SK-N-SH (cell line): ENCODE measurements at regions not wholly inside any gene's neighbourhood (a gene's known extent, or its start where the extent isn't known, plus 50 kb on each side); places are given as distances from the start of the nearest gene placed in this dataset.

ENCODE experiments used
- CTCF ChIA-PET: fragments of 300-600, 350-600 bp; formaldehyde crosslinking; extraction: SDS; loops from one replicate; lab custom pipeline; 2021; lab: Yijun Ruan, JAX
- POLR2A ChIA-PET: fragments of 350-600 bp; sonication (Branson Sonifier 250); formaldehyde crosslinking; extraction: SDS; loops from one replicate; lab custom pipeline; 2020; ENCODE audit warnings: antibody characterized with exemption, inconsistent platforms; lab: Yijun Ruan, JAX
- DNase-seq: peaks from one replicate; pipeline ENCODE4 v3.0.0; 2012
- H2AFZ ChIP-seq: fragments of 200-600 bp; sonication (generic); 2 replicates; pipeline ENCODE4 v1.8.1; 2016; ENCODE audit warnings: antibody characterized with exemption, mild to moderate bottlenecking, low read depth
- H3F3A ChIP-seq: fragments of 200-600 bp; sonication (generic); replicated peaks from 2 replicates; pipeline ENCODE3; 2016; ENCODE audit warnings: antibody characterized with exemption, mild to moderate bottlenecking; ENCODE audit not compliant: insufficient read depth
- H3K27ac ChIP-seq, 2 experiments: fragments of 200-500 bp in 1 of 2; fragments of 200-600 bp in 1 of 2; sonication (Bioruptor generic) in 1 of 2; sonication (generic), shearing (Covaris generic) in 1 of 2; 2 replicates each; pipeline versions ENCODE4 v1.5.1 to v1.6.1; 2014 to 2016; ENCODE audit warnings: low read depth in 2 of 2, inconsistent platforms in 1 of 2, low read length in 1 of 2, mild to moderate bottlenecking in 1 of 2, mixed read lengths in 1 of 2
- H3K27me3 ChIP-seq: fragments of 200-600 bp; sonication (generic), shearing (Covaris generic); 2 replicates; pipeline ENCODE4 v1.6.1; 2016; ENCODE audit warnings: mixed run types; ENCODE audit not compliant: insufficient read depth
- H3K36me3 ChIP-seq, 2 experiments: fragments of 200-500 bp in 1 of 2; fragments of 200-600 bp in 1 of 2; sonication (Bioruptor generic) in 1 of 2; sonication (generic) in 1 of 2; replicated peaks in 1 of 2; 2 replicates each; pipeline versions ENCODE3 to v1.5.1; 2014 to 2016; ENCODE audit warnings: low read length in 1 of 2, mild to moderate bottlenecking in 1 of 2; ENCODE audit not compliant: insufficient read depth in 2 of 2, control insufficient read depth in 1 of 2
- H3K4me1 ChIP-seq, 2 experiments: fragments of 200-500 bp in 1 of 2; fragments of 200-600 bp in 1 of 2; sonication (Bioruptor generic) in 1 of 2; sonication (generic), shearing (Covaris generic) in 1 of 2; 2 replicates each; pipeline versions ENCODE4 v1.5.1 to v1.6.1; 2014 to 2016; ENCODE audit warnings: low read depth in 1 of 2, low read length in 1 of 2, mixed run types in 1 of 2; ENCODE audit not compliant: insufficient read depth in 2 of 2, control insufficient read depth in 1 of 2
- H3K4me2 ChIP-seq: fragments of 200-600 bp; sonication (generic), shearing (Covaris generic); 2 replicates; pipeline ENCODE4 v1.6.1; 2017; ENCODE audit warnings: mixed run types
- H3K4me3 ChIP-seq, 2 experiments: fragments of 200-500 bp in 1 of 2; fragments of 200-600 bp in 1 of 2; sonication (Bioruptor generic) in 1 of 2; sonication (generic), shearing (Covaris generic) in 1 of 2; 2 replicates each; pipeline versions ENCODE4 v1.5.1 to v1.8.1; 2014 to 2016; ENCODE audit warnings: low read depth in 2 of 2, inconsistent platforms in 1 of 2, low read length in 1 of 2, mild to moderate bottlenecking in 1 of 2, mixed read lengths in 1 of 2, moderate library complexity in 1 of 2
- H3K79me2 ChIP-seq: fragments of 200-600 bp; sonication (generic); 2 replicates; pipeline ENCODE4 v1.8.1; 2017; ENCODE audit warnings: mild to moderate bottlenecking; ENCODE audit not compliant: insufficient read depth
- H3K9ac ChIP-seq: fragments of 200-600 bp; sonication (generic); 2 replicates; pipeline ENCODE4 v1.6.1; 2017; ENCODE audit warnings: mixed run types
- H3K9me2 ChIP-seq: fragments of 200-600 bp; sonication (generic); 2 replicates; pipeline ENCODE4 v1.6.1; 2017; ENCODE audit warnings: mixed run types
- H3K9me3 ChIP-seq: fragments of 200-600 bp; sonication (generic); 2 replicates; pipeline ENCODE4 v1.6.1; 2017; ENCODE audit warnings: mixed run types, mild to moderate bottlenecking, moderate library complexity
- H4K20me1 ChIP-seq: fragments of 200-600 bp; sonication (generic); 2 replicates; pipeline ENCODE4 v1.6.1; 2017; ENCODE audit warnings: mild to moderate bottlenecking, mixed run types; ENCODE audit not compliant: insufficient read depth
- ELF1 ChIP-seq: IDR thresholded peaks from 2 replicates; pipeline ENCODE4 v1.4.0; 2012
- FOSL2 ChIP-seq: IDR thresholded peaks from 2 replicates; pipeline ENCODE4 v1.4.0; 2012; ENCODE audit warnings: low read depth, mild to moderate bottlenecking, moderate library complexity, borderline replicate concordance
- FOXM1 ChIP-seq: IDR thresholded peaks from 2 replicates; pipeline ENCODE4 v1.4.0; 2012; ENCODE audit warnings: low read depth, mild to moderate bottlenecking
- JUND ChIP-seq: IDR thresholded peaks from 2 replicates; pipeline ENCODE4 v1.4.0; 2012
- MXI1 ChIP-seq: IDR thresholded peaks from 2 replicates; pipeline ENCODE4 v1.6.1; 2012; ENCODE audit warnings: mild to moderate bottlenecking, low read depth, low read length, improper control_type of control experiment
- PBX3 ChIP-seq: IDR thresholded peaks from 2 replicates; pipeline ENCODE4; 2012
- RCOR1 ChIP-seq: fragments of 150-350 bp; IDR thresholded peaks from 2 replicates; pipeline ENCODE4 v1.6.1; 2017; ENCODE audit warnings: antibody characterized with exemption, low read length
- REST ChIP-seq: IDR thresholded peaks from 2 replicates; pipeline ENCODE4 v1.6.1; 2012; ENCODE audit warnings: mild to moderate bottlenecking, low read depth, low read length, moderate library complexity
- TAF1 ChIP-seq: IDR thresholded peaks from 2 replicates; pipeline ENCODE4 v1.6.1; 2012; ENCODE audit warnings: low read depth, mild to moderate bottlenecking, low read length, moderate library complexity, borderline replicate concordance
- TEAD4 ChIP-seq: IDR thresholded peaks from 2 replicates; pipeline ENCODE4 v1.4.0; 2012; ENCODE audit warnings: mild to moderate bottlenecking, borderline replicate concordance; ENCODE audit not compliant: insufficient read depth
- USF2 ChIP-seq: fragments of 150-350 bp; IDR thresholded peaks from 2 replicates; pipeline ENCODE4 v1.6.1; 2017; ENCODE audit warnings: antibody characterized with exemption, low read length, low read depth, borderline replicate concordance
- WGBS: methylation state at CpG from one replicate; pipeline ENCODE4 v1.1.6; 2017; ENCODE audit warnings: low lambda C conversion rate; 5-methylcytosine and 5-hydroxymethylcytosine counted together

GRCh38 chr17:59503500-59503899 is 61.9 kb upstream of the DHX40 start:
- Histone ChIP-seq H3K79me2 (no peaks in the 10 kb centered on the region), H3K4me2 (no peak overlapping the region)
- CTCF ChIA-PET, result interaction anchor here (0.6 to 3.0 kb wide), 4 partner anchors 18 to 193 kb away, joined by 3 to 12 read pairs (median 3); partner anchors contain the start of gene CLTC

More at GRCh38 chr17:59503500-59503899, 61.9 kb upstream of the DHX40 start:
- Histone ChIP-seq H4K20me1 (no peaks in the 10 kb centered on the region), H3K9me3 (no peaks in the 10 kb centered on the region), H3K4me1 (peaks cover 0 to 14% of the 10 kb centered on the region in 2 experiments; a peak in 2 of 4 replicates), H3K36me3 (no peaks in the 10 kb centered on the region), H2AFZ (no peak overlapping the region), H3K9ac (no peak overlapping the region), H3F3A (no peaks in the 10 kb centered on the region), H3K27ac (no peak overlapping the region), H3K27me3 (no peaks in the 10 kb centered on the region), H3K9me2 (no peaks in the 10 kb centered on the region)
- 64% methylated on average over 3 of the region's 3 CpGs for WGBS
- POLR2A ChIA-PET, result no interaction called here
- no peak for DNase-seq
- TF ChIP-seq PBX3, result no peak
- no peak for TF ChIP-seq JUND
- no peak for TF ChIP-seq FOSL2
- TF ChIP-seq RCOR1, result no peak
- no peak for TF ChIP-seq MXI1
- TF ChIP-seq TEAD4, result no peak
- TF ChIP-seq REST, result no peak
- no peak for TF ChIP-seq USF2
- no peak for TF ChIP-seq ELF1
- TF ChIP-seq TAF1, result no peak
- TF ChIP-seq FOXM1, result no peak
- TF ChIP-seq, all 33 proteins: peak for 0
- no peak overlapping the region for H3K4me3 ChIP-seq
